ENCODE measurements at regions not wholly inside any gene's neighbourhood (a gene's known extent, or its start where the extent isn't known, plus 50 kb on each side); places are given as distances from the start of the nearest gene placed in this dataset.

DNA sequence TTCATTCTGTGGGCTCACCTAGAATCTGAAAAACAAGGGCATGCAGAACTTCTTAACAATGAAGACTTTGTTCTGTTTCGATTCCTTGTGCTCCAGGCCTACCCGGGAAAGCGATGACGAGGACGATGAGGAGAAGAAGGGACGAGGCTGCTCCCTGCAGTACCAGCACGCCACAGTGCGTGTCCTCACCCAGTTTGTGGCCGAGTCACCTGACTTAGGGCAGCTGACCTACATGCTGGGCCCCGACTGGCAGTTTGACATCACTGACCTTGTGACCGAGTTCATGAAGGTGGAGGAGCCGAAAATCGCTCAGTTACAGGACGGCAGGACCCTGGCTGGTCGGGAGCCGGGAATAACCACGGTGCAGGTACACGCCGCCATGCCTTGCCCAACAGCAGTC is 585.4 kb downstream of the AACS start:
- H3K27ac ChIP-seq = no peak overlapping the region
- H3K4me1 ChIP-seq = no peaks in the 10 kb centered on the region
- DNase-seq = no peak
- 87 to 94% (median 90%) methylated on average over 19 of the region's 19 CpGs for WGBS, 5 donors
- no peak overlapping the region for H3K4me3 ChIP-seq
- H3K9me3 ChIP-seq = no peaks in the 10 kb centered on the region
- H3K36me3 ChIP-seq = no peaks in the 10 kb centered on the region
- no peaks in the 10 kb centered on the region for H3K27me3 ChIP-seq
- intact Hi-C loops (cut with DNase I; ENCODE audit: low total_unique reads) = no loop called here
- TF ChIP-seq POLR2A (IDR thresholded peaks at IDR 0.05) (no peak), EP300 (IDR thresholded peaks at IDR 0.05) (no peak), POLR2AphosphoS5 (IDR thresholded peaks at IDR 0.05) (no peak)
- TF ChIP-seq, protein P1, sequence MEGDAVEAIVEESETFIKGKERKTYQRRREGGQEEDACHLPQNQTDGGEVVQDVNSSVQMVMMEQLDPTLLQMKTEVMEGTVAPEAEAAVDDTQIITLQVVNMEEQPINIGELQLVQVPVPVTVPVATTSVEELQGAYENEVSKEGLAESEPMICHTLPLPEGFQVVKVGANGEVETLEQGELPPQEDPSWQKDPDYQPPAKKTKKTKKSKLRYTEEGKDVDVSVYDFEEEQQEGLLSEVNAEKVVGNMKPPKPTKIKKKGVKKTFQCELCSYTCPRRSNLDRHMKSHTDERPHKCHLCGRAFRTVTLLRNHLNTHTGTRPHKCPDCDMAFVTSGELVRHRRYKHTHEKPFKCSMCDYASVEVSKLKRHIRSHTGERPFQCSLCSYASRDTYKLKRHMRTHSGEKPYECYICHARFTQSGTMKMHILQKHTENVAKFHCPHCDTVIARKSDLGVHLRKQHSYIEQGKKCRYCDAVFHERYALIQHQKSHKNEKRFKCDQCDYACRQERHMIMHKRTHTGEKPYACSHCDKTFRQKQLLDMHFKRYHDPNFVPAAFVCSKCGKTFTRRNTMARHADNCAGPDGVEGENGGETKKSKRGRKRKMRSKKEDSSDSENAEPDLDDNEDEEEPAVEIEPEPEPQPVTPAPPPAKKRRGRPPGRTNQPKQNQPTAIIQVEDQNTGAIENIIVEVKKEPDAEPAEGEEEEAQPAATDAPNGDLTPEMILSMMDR (IDR thresholded peaks at IDR 0.05) = no peak

DNA sequence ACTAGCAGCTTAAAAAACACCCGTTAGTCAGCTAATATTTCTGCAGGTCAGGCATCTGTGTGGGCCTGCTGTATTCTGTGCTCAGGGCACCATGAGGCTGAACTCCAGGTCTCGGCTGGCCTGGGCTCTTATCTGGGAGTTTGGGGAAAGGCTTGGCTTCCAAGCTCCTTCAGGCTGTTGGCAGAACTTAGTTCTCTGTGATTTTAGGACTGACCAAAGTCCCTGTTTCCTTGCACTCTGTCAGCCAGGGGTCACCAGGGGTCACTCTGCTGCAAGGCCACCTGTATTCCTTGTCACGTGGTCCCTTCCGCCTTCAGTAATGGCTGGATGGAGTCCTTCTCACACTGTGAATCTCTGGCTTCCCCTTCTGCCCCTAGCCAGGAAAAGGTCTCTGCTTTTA is 586.4 kb downstream of the AACS start:
- no peaks in the 10 kb centered on the region for H3K36me3 ChIP-seq
- H3K27me3 ChIP-seq = no peaks in the 10 kb centered on the region
- TF ChIP-seq EP300 (IDR thresholded peaks at IDR 0.05) = no peak
- TF ChIP-seq POLR2AphosphoS5 (IDR thresholded peaks at IDR 0.05) = no peak
- TF ChIP-seq, protein P1 (IDR thresholded peaks at IDR 0.05) = no peak
- TF ChIP-seq POLR2A (IDR thresholded peaks at IDR 0.05) = no peak
- no peaks in the 10 kb centered on the region for H3K4me1 ChIP-seq
- H3K9me3 ChIP-seq = no peaks in the 10 kb centered on the region
- intact Hi-C loops (cut with DNase I; ENCODE audit: low total_unique reads) = no loop called here
- WGBS, 5 donors = 55 to 63% (median 58%) methylated on average over 4 of the region's 4 CpGs
- DNase-seq = no peak
- H3K27ac ChIP-seq = no peak overlapping the region
- H3K4me3 ChIP-seq = no peak overlapping the region

DNA sequence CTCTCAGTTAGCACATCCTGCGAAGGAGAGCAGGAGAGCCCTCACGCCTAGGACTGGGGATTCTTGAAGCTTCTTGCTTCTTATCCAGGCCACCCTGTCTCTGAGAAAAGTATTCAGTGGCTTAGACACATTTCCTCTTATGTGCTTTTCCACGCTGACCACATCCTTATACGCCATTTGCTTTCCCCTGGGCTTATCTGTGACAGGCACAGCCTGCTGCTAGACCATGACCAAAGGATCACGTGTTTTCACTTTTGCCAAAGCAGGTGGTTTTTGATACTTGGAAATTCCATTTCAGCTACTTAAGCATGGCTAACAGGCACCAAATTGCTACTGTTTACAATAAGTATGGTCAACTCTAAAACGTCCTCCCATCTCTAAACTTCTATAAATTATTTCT is 587.4 kb downstream of the AACS start:
- 61 to 69% (median 64%) methylated on average over 6 of the region's 6 CpGs for WGBS, 5 donors
- no peaks in the 10 kb centered on the region for H3K4me1 ChIP-seq

DNA sequence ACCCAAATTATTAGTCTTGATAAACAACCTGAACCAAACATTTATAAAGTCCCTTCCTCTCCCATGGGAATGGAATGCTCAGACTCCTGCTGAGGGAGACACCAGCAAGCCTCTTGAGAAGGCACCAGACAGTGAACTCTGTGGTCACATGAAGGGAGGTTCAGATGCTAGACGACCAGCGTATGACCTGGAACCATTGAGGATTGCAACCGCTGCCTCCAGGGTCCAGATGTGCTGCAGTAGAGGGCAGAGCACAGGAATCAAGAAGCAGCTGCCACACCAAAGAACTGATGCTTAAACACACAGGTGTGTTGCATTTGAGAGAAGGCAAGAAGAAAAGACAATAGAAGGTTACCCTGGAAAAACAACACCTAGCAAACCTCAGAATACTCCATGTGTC is 592.4 kb downstream of the AACS start:
- TF ChIP-seq, protein P1 (IDR thresholded peaks at IDR 0.05) = no peak
- TF ChIP-seq POLR2A (IDR thresholded peaks at IDR 0.05) (no peak), POLR2AphosphoS5 (IDR thresholded peaks at IDR 0.05) (no peak), EP300 (IDR thresholded peaks at IDR 0.05) (no peak)
- no peaks in the 10 kb centered on the region for H3K9me3 ChIP-seq
- no peak overlapping the region for H3K4me3 ChIP-seq
- no peak overlapping the region for H3K27ac ChIP-seq
- no peaks in the 10 kb centered on the region for H3K4me1 ChIP-seq
- no peaks in the 10 kb centered on the region for H3K27me3 ChIP-seq
- 70 to 87% (median 83%) methylated on average over 3 of the region's 3 CpGs for WGBS, 5 donors
- intact Hi-C loops (cut with DNase I; ENCODE audit: low total_unique reads) = no loop called here
- H3K36me3 ChIP-seq = no peaks in the 10 kb centered on the region
- DNase-seq = no peak

More for the DNA sequence above, 587.4 kb downstream of the AACS start:
- TF ChIP-seq EP300 (IDR thresholded peaks at IDR 0.05) = no peak
- no peak for TF ChIP-seq POLR2A (IDR thresholded peaks at IDR 0.05)
- no peak for TF ChIP-seq POLR2AphosphoS5 (IDR thresholded peaks at IDR 0.05)
- TF ChIP-seq, protein P1 (IDR thresholded peaks at IDR 0.05) = no peak
- H3K9me3 ChIP-seq = no peaks in the 10 kb centered on the region
- no peaks in the 10 kb centered on the region for H3K36me3 ChIP-seq
- H3K27me3 ChIP-seq = no peaks in the 10 kb centered on the region
- no peak for DNase-seq
- no peak overlapping the region for H3K4me3 ChIP-seq
- no peak overlapping the region for H3K27ac ChIP-seq
- intact Hi-C loops (cut with DNase I; ENCODE audit: low total_unique reads) = no loop called here

All from stomach (tissue), 8 donors.